Esophagus muscularis mucosa (tissue), 4 donors: ENCODE measurements at regions not wholly inside any gene's neighbourhood (a gene's known extent, or its start where the extent isn't known, plus 50 kb on each side); places are given as distances from the start of the nearest gene placed in this dataset.
"Not testable (repeated sequence)": the region's sequence is repeated elsewhere in the genome, so short reads cannot be mapped to it uniquely, and the experiment has no call there.

Experiments used
- CTCF ChIP-seq, 3 experiments: fragments of 200-600 bp in 2 of 3; fragments of 450-650 bp in 1 of 3; sonication (generic) in 2 of 3; IDR thresholded peaks; one replicate each; pipeline ENCODE4 v1.5.1; 2017 to 2019; ENCODE audit warnings: antibody characterized with exemption in 3 of 3, mild to moderate bottlenecking in 2 of 3, moderate library complexity in 1 of 3
- EP300 ChIP-seq: sonication (generic); formaldehyde crosslinking; IDR thresholded peaks from one replicate; pipeline ENCODE4 v1.6.1; 2017; ENCODE audit warnings: antibody characterized with exemption
- POLR2AphosphoS5 ChIP-seq, 2 donors: sonication (generic); formaldehyde crosslinking; IDR thresholded peaks; one replicate each; pipeline ENCODE4 v1.6.1; 2017; ENCODE audit warnings: antibody characterized with exemption in 2 of 2

- not testable (repeated sequence) for TF ChIP-seq CTCF (IDR thresholded peaks at IDR 0.05); POLR2AphosphoS5 (IDR thresholded peaks at IDR 0.05); EP300
Measured at GRCh38 chr5:127222571-127223156, 67.9 kb upstream of the MEGF10 start.
